Mesodermal cell (in vitro differentiated cells): ENCODE measurements at regions not wholly inside any gene's neighbourhood (a gene's known extent, or its start where the extent isn't known, plus 50 kb on each side); places are given as distances from the start of the nearest gene placed in this dataset.
"Not testable (repeated sequence)": the region's sequence is repeated elsewhere in the genome, so short reads cannot be mapped to it uniquely, and the experiment has no call there.

Experiments
- H3K27ac ChIP-seq: 2 replicates; pipeline ENCODE4 v1.7.0; 2013; ENCODE audit warnings: mild to moderate bottlenecking, low read depth, low read length, moderate library complexity; ENCODE audit not compliant: severe bottlenecking
- H3K36me3 ChIP-seq: 2 replicates; pipeline ENCODE4 v1.7.1; 2013; ENCODE audit warnings: mild to moderate bottlenecking, low read length, moderate library complexity; ENCODE audit not compliant: control insufficient read depth, insufficient read depth
- H3K4me1 ChIP-seq: one replicate; pipeline ENCODE4 v1.7.1; 2013; ENCODE audit warnings: mild to moderate bottlenecking, low read length; ENCODE audit not compliant: insufficient read depth, control insufficient read depth, poor library complexity, severe bottlenecking
- H3K4me3 ChIP-seq: 2 replicates; pipeline ENCODE4 v1.7.0; 2013; ENCODE audit warnings: low read length, control low read depth, mild to moderate bottlenecking; ENCODE audit not compliant: insufficient read depth, poor library complexity, severe bottlenecking; ENCODE audit errors: extremely low read depth
- H3K9me3 ChIP-seq: 2 replicates; pipeline ENCODE4 v1.7.1; 2013; ENCODE audit warnings: mild to moderate bottlenecking, low read length, moderate library complexity; ENCODE audit not compliant: control insufficient read depth
- WGBS, 2 experiments: methylation state at CpG; one replicate each; pipeline ENCODE4 v1.1.5; 2013; ENCODE audit warnings: missing lambda C conversion rate in 2 of 2; ENCODE audit not compliant: insufficient coverage in 2 of 2; 5-methylcytosine and 5-hydroxymethylcytosine counted together

GRCh38 chr3:26108846-26109489, 319.1 kb downstream of the OXSM start:
- 80 to 100% methylated on average over 1 to 2 of the region's 2 CpGs for WGBS, 2 experiments
- Histone ChIP-seq H3K27ac (no peak overlapping the region), H3K4me1 (peaks cover 13% of the 10 kb centered on the region), H3K9me3 (no peaks in the 10 kb centered on the region), H3K36me3 (no peaks in the 10 kb centered on the region), H3K4me3 (no peak overlapping the region)

GRCh38 chr3:26114851-26115250, 325.0 kb downstream of the OXSM start:
- WGBS, 2 experiments = 100% methylated on average over 1 of the region's 1 CpG; no CpG with 5 or more reads in 1 of the 2 experiments
- Histone ChIP-seq H3K9me3 (no peaks in the 10 kb centered on the region), H3K4me3 (no peak overlapping the region), H3K36me3 (no peaks in the 10 kb centered on the region), H3K27ac (no peak overlapping the region), H3K4me1 (no peaks in the 10 kb centered on the region)

- WGBS, 2 experiments = 49% methylated on average over 2 of the region's 2 CpGs; no CpG with 5 or more reads in 1 of the 2 experiments
- Histone ChIP-seq H3K36me3 (no peaks in the 10 kb centered on the region), H3K27ac (no peak overlapping the region), H3K4me1 (no peaks in the 10 kb centered on the region), H3K4me3 (no peak overlapping the region), H3K9me3 (no peaks in the 10 kb centered on the region)
Observed at GRCh38 chr3:26118165-26118564, 328.3 kb downstream of the OXSM start.

GRCh38 chr3:26132942-26133341, 343.1 kb downstream of the OXSM start:
- Histone ChIP-seq H3K4me3 (no peak overlapping the region), H3K27ac (no peak overlapping the region), H3K4me1 (no peaks in the 10 kb centered on the region), H3K9me3 (no peaks in the 10 kb centered on the region), H3K36me3 (no peaks in the 10 kb centered on the region)

- Histone ChIP-seq H3K9me3 (peaks cover 8% of the 10 kb centered on the region), H3K4me3 (no peak overlapping the region), H3K36me3 (no peaks in the 10 kb centered on the region), H3K4me1 (no peaks in the 10 kb centered on the region), H3K27ac (no peak overlapping the region)
- WGBS, 2 experiments = no CpG with 5 or more reads among the region's 1 CpG
Observed at GRCh38 chr3:26141296-26141695, 351.4 kb downstream of the OXSM start.

- H3K36me3 ChIP-seq = no peaks in the 10 kb centered on the region
- H3K4me3 ChIP-seq = no peak overlapping the region
- no peak overlapping the region for H3K27ac ChIP-seq
- H3K9me3 ChIP-seq = no peaks in the 10 kb centered on the region
- H3K4me1 ChIP-seq = no peaks in the 10 kb centered on the region
- 43 to 100% methylated on average over 1 of the region's 3 CpGs for WGBS, 2 experiments
Observed at GRCh38 chr3:26145769-26146168, 355.9 kb downstream of the OXSM start.

GRCh38 chr3:26157428-26157827, 367.5 kb downstream of the OXSM start:
- H3K27ac ChIP-seq, H3K36me3 ChIP-seq, H3K4me1 ChIP-seq, H3K4me3 ChIP-seq, H3K9me3 ChIP-seq: not testable (repeated sequence)
- 88 to 100% methylated on average over 2 to 3 of the region's 4 CpGs for WGBS, 2 experiments

- Histone ChIP-seq H3K27ac (no peak overlapping the region), H3K4me3 (no peak overlapping the region), H3K4me1 (no peaks in the 10 kb centered on the region), H3K9me3 (no peaks in the 10 kb centered on the region), H3K36me3 (no peaks in the 10 kb centered on the region)
Observed at GRCh38 chr3:26171006-26171405, 381.1 kb downstream of the OXSM start.

- Histone ChIP-seq H3K27ac (no peak overlapping the region), H3K36me3 (no peaks in the 10 kb centered on the region), H3K4me3 (no peak overlapping the region), H3K9me3 (no peaks in the 10 kb centered on the region), H3K4me1 (no peaks in the 10 kb centered on the region)
- 100% methylated on average over 1 of the region's 1 CpG for WGBS, 2 experiments
Observed at GRCh38 chr3:26191556-26191955, 401.7 kb downstream of the OXSM start.

GRCh38 chr3:26193558-26193957, 403.7 kb downstream of the OXSM start:
- Histone ChIP-seq H3K36me3 (no peaks in the 10 kb centered on the region), H3K4me1 (no peaks in the 10 kb centered on the region), H3K27ac (no peak overlapping the region), H3K4me3 (no peak overlapping the region), H3K9me3 (no peaks in the 10 kb centered on the region)
- 80% methylated on average over 1 of the region's 3 CpGs; no CpG with 5 or more reads in 1 of the 2 experiments for WGBS, 2 experiments

GRCh38 chr3:26196781-26197180, 406.9 kb downstream of the OXSM start:
- Histone ChIP-seq H3K36me3 (no peaks in the 10 kb centered on the region), H3K4me1 (peaks cover 3% of the 10 kb centered on the region), H3K9me3 (no peaks in the 10 kb centered on the region), H3K27ac (no peak overlapping the region), H3K4me3 (no peak overlapping the region)
